Upper lobe of left lung (tissue), 6 donors: ENCODE measurements at regions not wholly inside any gene's neighbourhood (a gene's known extent, or its start where the extent isn't known, plus 50 kb on each side); places are given as distances from the start of the nearest gene placed in this dataset.

Experiments used
- ATAC-seq, 2 donors: fragments of 200-7000 bp; cut with Tn5 transposase; one replicate each; pipeline ENCODE4 v1.9.1; 2022; ENCODE audit warnings: mild to moderate bottlenecking in 2 of 2, moderate library complexity in 2 of 2; ENCODE audit not compliant: low FRiP score in 2 of 2
- DNase-seq, 2 donors: peaks; one replicate each; pipeline ENCODE4 v3.0.0-alpha.2; 2019 to 2020
- H3K27ac ChIP-seq, 4 donors: fragments of 200-600 bp; sonication (generic); one replicate each; pipeline ENCODE4 v1.5.1; 2016 to 2019
- H3K27me3 ChIP-seq, 4 donors: fragments of 200-600 bp; sonication (generic); one replicate each; pipeline ENCODE4 v1.5.1; 2017 to 2019
- H3K36me3 ChIP-seq, 4 donors: fragments of 200-600 bp; sonication (generic); one replicate each; pipeline ENCODE4 v1.5.1; 2016 to 2019
- H3K4me1 ChIP-seq, 4 donors: fragments of 200-600 bp; sonication (generic); one replicate each; pipeline ENCODE4 v1.5.1; 2018 to 2019
- H3K4me3 ChIP-seq, 4 donors: fragments of 200-600 bp; sonication (generic); one replicate each; pipeline ENCODE4 v1.5.1; 2017 to 2019; ENCODE audit warnings: mild to moderate bottlenecking in 2 of 4, moderate library complexity in 1 of 4
- H3K9me3 ChIP-seq, 4 donors: fragments of 200-600 bp; sonication (generic); one replicate each; pipeline ENCODE4 v1.5.1; 2018 to 2019
- CTCF ChIP-seq, 6 experiments: fragments of 450-650 bp in 4 of 6; fragments of 200-600 bp in 2 of 6; sonication (generic) in 2 of 6; IDR thresholded peaks; one replicate each; pipeline ENCODE4 v1.5.1; 2016 to 2019; ENCODE audit warnings: antibody characterized with exemption in 6 of 6
- EP300 ChIP-seq, 4 donors: sonication (generic); formaldehyde crosslinking; IDR thresholded peaks; one replicate each; pipeline ENCODE4 v1.5.1; 2017; ENCODE audit warnings: antibody characterized with exemption in 4 of 4, control low read depth in 2 of 4
- POLR2A ChIP-seq, 4 donors: fragments of 450-650 bp; IDR thresholded peaks; one replicate each; pipeline ENCODE4 v1.5.1; 2016 to 2017; ENCODE audit warnings: antibody characterized with exemption in 4 of 4, mild to moderate bottlenecking in 2 of 4
- POLR2AphosphoS5 ChIP-seq, 2 donors: sonication (generic); formaldehyde crosslinking; IDR thresholded peaks; one replicate each; pipeline ENCODE4 v1.5.1; 2017; ENCODE audit warnings: antibody characterized with exemption in 2 of 2
- WGBS, 2 donors: methylation state at CpG; one replicate each; pipeline ENCODE4 v1.1.5; 2017 to 2018; 5-methylcytosine and 5-hydroxymethylcytosine counted together
- donor health status: DM: no; HTN: no; CAD: no; lungs with moderate emphysema.
- donor health status: DM: no; HTN: yes; CAD: no; lungs with severe emphysema.

- no peak overlapping the region for H3K4me3 ChIP-seq
Observed at GRCh38 chr2:4214444-4215205, 511.2 kb downstream of the DCDC2C start.

GRCh38 chr2:4217737-4218136 is 514.4 kb downstream of the DCDC2C start:
- H3K27me3 ChIP-seq = no peaks in the 10 kb centered on the region
- no peaks in the 10 kb centered on the region for H3K9me3 ChIP-seq
- DNase-seq (no peak), ATAC-seq (no peak)
- no peak overlapping the region for H3K4me3 ChIP-seq
- H3K36me3 ChIP-seq = no peaks in the 10 kb centered on the region
- no peaks in the 10 kb centered on the region for H3K4me1 ChIP-seq
- no peak for TF ChIP-seq CTCF (IDR thresholded peaks at IDR 0.05)
- no peak for TF ChIP-seq POLR2A (IDR thresholded peaks at IDR 0.05)
- H3K27ac ChIP-seq = no peak overlapping the region
- WGBS, 2 donors = 80 to 83% methylated on average over 1 of the region's 1 CpG

More at GRCh38 chr2:4214444-4215205, 511.2 kb downstream of the DCDC2C start:
- WGBS, 2 donors = 84 to 86% methylated on average over 10 of the region's 10 CpGs
- no peaks in the 10 kb centered on the region for H3K4me1 ChIP-seq
- H3K27me3 ChIP-seq = no peaks in the 10 kb centered on the region
- DNase-seq (no peak), ATAC-seq (no peak)
- TF ChIP-seq POLR2AphosphoS5 (IDR thresholded peaks at IDR 0.05) = no peak
- TF ChIP-seq POLR2A (IDR thresholded peaks at IDR 0.05) = no peak
- TF ChIP-seq CTCF (IDR thresholded peaks at IDR 0.05) = no peak
- TF ChIP-seq EP300 (IDR thresholded peaks at IDR 0.05) = no peak
- H3K36me3 ChIP-seq = no peaks in the 10 kb centered on the region
- H3K27ac ChIP-seq = no peak overlapping the region
- H3K9me3 ChIP-seq = no peaks in the 10 kb centered on the region

- Histone ChIP-seq H3K9me3 (no peaks in the 10 kb centered on the region), H3K4me1 (no peaks in the 10 kb centered on the region), H3K4me3 (no peak overlapping the region), H3K36me3 (no peaks in the 10 kb centered on the region), H3K27ac (no peak overlapping the region), H3K27me3 (no peaks in the 10 kb centered on the region)
- no peak for ATAC-seq
- TF ChIP-seq POLR2A (IDR thresholded peaks at IDR 0.05) (no peak), POLR2AphosphoS5 (IDR thresholded peaks at IDR 0.05) (no peak), CTCF (IDR thresholded peaks at IDR 0.05) (no peak), EP300 (IDR thresholded peaks at IDR 0.05) (no peak)
- no peak for DNase-seq
- WGBS, 2 donors = 67 to 69% methylated on average over 1 of the region's 1 CpG
Observed at GRCh38 chr2:4219101-4219500, 515.7 kb downstream of the DCDC2C start.

GRCh38 chr2:4219571-4219970 is 516.2 kb downstream of the DCDC2C start:
- H3K4me3 ChIP-seq = no peak overlapping the region
- TF ChIP-seq POLR2AphosphoS5 (IDR thresholded peaks at IDR 0.05) = no peak
- TF ChIP-seq POLR2A (IDR thresholded peaks at IDR 0.05) = no peak
- no peak for TF ChIP-seq EP300 (IDR thresholded peaks at IDR 0.05)
- no peak for TF ChIP-seq CTCF (IDR thresholded peaks at IDR 0.05)
- DNase-seq (no peak), ATAC-seq (no peak)
- no peaks in the 10 kb centered on the region for H3K27me3 ChIP-seq
- no peaks in the 10 kb centered on the region for H3K9me3 ChIP-seq
- H3K27ac ChIP-seq = no peak overlapping the region
- H3K36me3 ChIP-seq = no peaks in the 10 kb centered on the region
- no peaks in the 10 kb centered on the region for H3K4me1 ChIP-seq
- 35 to 52% methylated on average over 1 of the region's 1 CpG for whole genome bisulfite sequencing, 2 donors

GRCh38 chr2:4221434-4221833 is 518.1 kb downstream of the DCDC2C start:
- no peaks in the 10 kb centered on the region for H3K4me1 ChIP-seq
- H3K36me3 ChIP-seq = no peaks in the 10 kb centered on the region
- no peaks in the 10 kb centered on the region for H3K27me3 ChIP-seq
- no peak overlapping the region for H3K4me3 ChIP-seq
- H3K9me3 ChIP-seq = no peaks in the 10 kb centered on the region
- DNase-seq (no peak), ATAC-seq (no peak)
- TF ChIP-seq EP300 (IDR thresholded peaks at IDR 0.05) = no peak
- no peak for TF ChIP-seq CTCF (IDR thresholded peaks at IDR 0.05)
- no peak for TF ChIP-seq POLR2A (IDR thresholded peaks at IDR 0.05)
- TF ChIP-seq POLR2AphosphoS5 (IDR thresholded peaks at IDR 0.05) = no peak
- no peak overlapping the region for H3K27ac ChIP-seq
- 89 to 92% methylated on average over 1 of the region's 1 CpG for WGBS, 2 donors
